ENCODE measurements at regions not wholly inside any gene's neighbourhood (a gene's known extent, or its start where the extent isn't known, plus 50 kb on each side); places are given as distances from the start of the nearest gene placed in this dataset.

- H3K9me3 Mint-ChIP-seq (ENCODE audit: unreplicated experiment) = peaks cover 5% of the 10 kb centered on the region
- no peak for TF ChIP-seq CTCF (IDR thresholded peaks at IDR 0.05; ENCODE audit: insufficient read depth, low read depth, low read length)
- TF ChIP-seq EZH2 (IDR thresholded peaks at IDR 0.05; ENCODE audit: insufficient read depth, low read length) = no peak
- no peaks in the 10 kb centered on the region for H3K79me2 ChIP-seq (ENCODE audit: insufficient read depth, low read length)
- H3K36me3 Mint-ChIP-seq (ENCODE audit: low read depth, unreplicated experiment) = no peaks in the 10 kb centered on the region
- H3K36me3 ChIP-seq (ENCODE audit: insufficient read depth, low read length) = no peaks in the 10 kb centered on the region
- H2AFZ ChIP-seq (ENCODE audit: low read depth, low read length) = no peak overlapping the region
- FAIRE-seq (no peak), DNase-seq (ENCODE audit: low read depth) (no peak)
- H3K27me3 ChIP-seq (ENCODE audit: insufficient read depth, low read length) = no peaks in the 10 kb centered on the region
- no peaks in the 10 kb centered on the region for H3K27me3 Mint-ChIP-seq (ENCODE audit: low read depth, unreplicated experiment)
- no peak overlapping the region for H3K27ac ChIP-seq (ENCODE audit: low read depth, low read length)
- no peak overlapping the region for H3K4me3 Mint-ChIP-seq (ENCODE audit: unreplicated experiment)
- H3K4me1 ChIP-seq (ENCODE audit: insufficient read depth, low read length) = no peaks in the 10 kb centered on the region
- H3K4me3 ChIP-seq (ENCODE audit: insufficient read depth, low read depth, low read length) = no peak overlapping the region
- no peak overlapping the region for H3K27ac Mint-ChIP-seq (ENCODE audit: unreplicated experiment)
- no peaks in the 10 kb centered on the region for H3K9me3 ChIP-seq (ENCODE audit: insufficient read depth, low read depth, low read length)
- no peak overlapping the region for H3K4me2 ChIP-seq (ENCODE audit: low read length)
- H3K9ac ChIP-seq (ENCODE audit: low read length) = no peak overlapping the region
- no peaks in the 10 kb centered on the region for H3K4me1 Mint-ChIP-seq (ENCODE audit: low read depth, unreplicated experiment)
- H4K20me1 ChIP-seq (ENCODE audit: insufficient read depth, low read length) = no peaks in the 10 kb centered on the region
These were observed 53.8 kb upstream of the LSM6 start for GRCh38 chr4:146121757-146122156.

- H3K9me3 Mint-ChIP-seq (ENCODE audit: unreplicated experiment) = peaks cover 5% of the 10 kb centered on the region
- no peak overlapping the region for H3K4me3 Mint-ChIP-seq (ENCODE audit: unreplicated experiment)
- no peaks in the 10 kb centered on the region for H3K36me3 Mint-ChIP-seq (ENCODE audit: low read depth, unreplicated experiment)
- H3K27me3 Mint-ChIP-seq (ENCODE audit: low read depth, unreplicated experiment) = peaks cover 4% of the 10 kb centered on the region
- Histone ChIP-seq H3K4me3 (ENCODE audit: insufficient read depth, low read depth, low read length) (no peak overlapping the region), H3K36me3 (ENCODE audit: insufficient read depth, low read length) (no peaks in the 10 kb centered on the region), H3K79me2 (ENCODE audit: insufficient read depth, low read length) (no peaks in the 10 kb centered on the region), H3K4me1 (ENCODE audit: insufficient read depth, low read length) (no peaks in the 10 kb centered on the region), H3K4me2 (ENCODE audit: low read length) (no peak overlapping the region), H3K9ac (ENCODE audit: low read length) (no peak overlapping the region), H4K20me1 (ENCODE audit: insufficient read depth, low read length) (no peaks in the 10 kb centered on the region), H2AFZ (ENCODE audit: low read depth, low read length) (no peak overlapping the region), H3K27ac (ENCODE audit: low read depth, low read length) (no peak overlapping the region), H3K27me3 (ENCODE audit: insufficient read depth, low read length) (no peaks in the 10 kb centered on the region), H3K9me3 (ENCODE audit: insufficient read depth, low read depth, low read length) (no peaks in the 10 kb centered on the region)
- no peak for TF ChIP-seq CTCF (IDR thresholded peaks at IDR 0.05; ENCODE audit: insufficient read depth, low read depth, low read length)
- no peak for TF ChIP-seq EZH2 (IDR thresholded peaks at IDR 0.05; ENCODE audit: insufficient read depth, low read length)
- no peak overlapping the region for H3K27ac Mint-ChIP-seq (ENCODE audit: unreplicated experiment)
- H3K4me1 Mint-ChIP-seq (ENCODE audit: low read depth, unreplicated experiment) = no peaks in the 10 kb centered on the region
- FAIRE-seq = no peak
- DNase-seq (ENCODE audit: low read depth) = no peak
These were observed 55.6 kb upstream of the LSM6 start for GRCh38 chr4:146119845-146120404.

GRCh38 chr4:146114066-146114465, 61.5 kb upstream of the LSM6 start:
- Histone ChIP-seq H3K4me2 (ENCODE audit: low read length) (no peak overlapping the region), H4K20me1 (ENCODE audit: insufficient read depth, low read length) (no peaks in the 10 kb centered on the region), H3K9ac (ENCODE audit: low read length) (no peak overlapping the region), H3K79me2 (ENCODE audit: insufficient read depth, low read length) (no peaks in the 10 kb centered on the region), H3K4me1 (ENCODE audit: insufficient read depth, low read length) (no peaks in the 10 kb centered on the region), H2AFZ (ENCODE audit: low read depth, low read length) (no peak overlapping the region), H3K4me3 (ENCODE audit: insufficient read depth, low read depth, low read length) (no peak overlapping the region), H3K36me3 (ENCODE audit: insufficient read depth, low read length) (no peaks in the 10 kb centered on the region), H3K27me3 (ENCODE audit: insufficient read depth, low read length) (no peaks in the 10 kb centered on the region), H3K27ac (ENCODE audit: low read depth, low read length) (no peak overlapping the region), H3K9me3 (ENCODE audit: insufficient read depth, low read depth, low read length) (no peaks in the 10 kb centered on the region)
- H3K27me3 Mint-ChIP-seq (ENCODE audit: low read depth, unreplicated experiment) = peaks cover 9% of the 10 kb centered on the region
- H3K36me3 Mint-ChIP-seq (ENCODE audit: low read depth, unreplicated experiment) = no peaks in the 10 kb centered on the region
- TF ChIP-seq EZH2 (IDR thresholded peaks at IDR 0.05; ENCODE audit: insufficient read depth, low read length) (no peak), CTCF (IDR thresholded peaks at IDR 0.05; ENCODE audit: insufficient read depth, low read depth, low read length) (no peak)
- no peak overlapping the region for H3K27ac Mint-ChIP-seq (ENCODE audit: unreplicated experiment)
- H3K9me3 Mint-ChIP-seq (ENCODE audit: unreplicated experiment) = peaks cover 5% of the 10 kb centered on the region
- FAIRE-seq = no peak
- no peak for DNase-seq (ENCODE audit: low read depth)
- no peak overlapping the region for H3K4me3 Mint-ChIP-seq (ENCODE audit: unreplicated experiment)
- H3K4me1 Mint-ChIP-seq (ENCODE audit: low read depth, unreplicated experiment) = no peaks in the 10 kb centered on the region
